HG02943 (cell line): ENCODE measurements at regions not wholly inside any gene's neighbourhood (a gene's known extent, or its start where the extent isn't known, plus 50 kb on each side); places are given as distances from the start of the nearest gene placed in this dataset.
"Not testable (repeated sequence)": the region's sequence is repeated elsewhere in the genome, so short reads cannot be mapped to it uniquely, and the experiment has no call there.

Experiments used
- ATAC-seq: cut with Tn5 transposase; IDR thresholded peaks from one replicate; pipeline ENCODE4 v1.9.1; 2021; ENCODE audit warnings: mild to moderate bottlenecking, low read depth, moderate library complexity; ENCODE audit not compliant: unreplicated experiment

DNA sequence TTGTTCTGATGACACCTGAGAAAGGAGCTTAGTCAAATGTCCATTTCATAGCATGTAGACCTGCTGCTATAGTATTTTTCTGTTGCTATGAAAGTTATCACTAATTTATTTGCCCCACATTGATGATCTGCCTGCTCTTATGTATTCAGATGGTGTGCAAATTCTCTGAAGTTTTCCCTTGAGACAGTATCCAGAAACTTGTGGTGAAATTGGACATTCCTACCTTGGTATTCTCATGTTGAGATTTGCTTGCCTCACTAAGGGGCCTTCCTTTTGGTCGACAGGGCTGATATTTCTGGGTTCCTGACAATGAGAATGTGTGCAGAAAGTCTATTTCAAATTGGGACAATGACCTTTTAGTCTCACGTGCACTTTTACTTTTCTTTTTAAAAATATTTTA, 253.2 kb upstream of the FZD8 start:
- ATAC-seq, result no peak

DNA sequence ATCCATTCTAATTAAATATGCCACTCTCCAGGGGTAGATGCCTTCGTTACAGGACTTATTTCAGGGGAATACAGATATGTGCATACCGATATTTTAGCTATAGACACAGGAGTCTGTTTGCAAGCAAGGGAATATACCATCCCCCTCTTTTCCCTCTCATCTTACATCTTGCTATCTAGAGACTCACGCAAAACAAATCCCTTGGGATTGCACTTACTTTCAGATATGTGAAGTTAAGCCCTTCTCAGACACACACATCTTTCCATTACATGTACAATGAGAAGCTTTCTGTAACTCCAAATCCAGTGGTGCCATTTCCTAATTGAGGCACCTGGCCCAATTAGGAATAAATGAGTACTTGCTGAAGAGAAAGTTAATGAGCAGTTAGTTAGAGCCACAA, 250.4 kb upstream of the FZD8 start:
- no peak for ATAC-seq

DNA sequence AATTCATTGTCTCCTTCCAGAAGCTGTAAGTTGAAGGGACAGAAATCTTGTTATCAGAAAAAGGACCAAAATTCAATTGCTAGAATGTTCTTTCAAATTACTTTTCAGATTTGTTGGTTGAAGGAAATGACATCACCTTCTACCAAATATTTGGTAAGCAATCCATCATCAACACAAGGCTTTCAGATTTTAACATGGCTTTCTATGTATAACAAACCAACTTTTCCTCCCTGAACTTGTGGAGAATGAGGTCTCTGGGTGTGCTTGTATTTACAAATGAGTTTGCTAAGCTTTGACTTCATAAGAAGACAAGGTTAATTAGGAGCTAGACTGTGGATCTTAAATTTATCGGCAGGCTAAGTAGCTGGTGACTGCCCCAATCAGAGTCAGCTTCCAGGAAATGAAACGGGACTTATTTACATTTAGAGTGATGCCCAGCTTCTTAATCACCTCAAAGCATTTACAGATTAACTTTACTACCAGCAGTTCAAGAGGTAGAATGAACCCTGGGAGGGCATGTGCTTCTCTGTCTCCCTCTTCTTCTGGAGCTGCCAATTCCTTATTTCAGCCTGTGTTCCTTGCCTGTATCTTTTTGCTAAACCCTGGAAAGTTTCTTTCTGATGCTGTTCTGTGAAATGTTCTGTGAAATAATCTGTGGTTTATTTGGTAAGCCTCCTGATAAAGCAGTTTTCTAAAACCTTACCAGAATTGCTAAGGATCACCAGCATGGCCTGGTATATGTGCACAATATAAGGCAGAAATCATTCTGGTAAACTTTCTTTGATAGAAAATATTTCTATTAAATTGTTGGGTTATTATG, 248.8 kb upstream of the FZD8 start:
- ATAC-seq, result no peak

DNA sequence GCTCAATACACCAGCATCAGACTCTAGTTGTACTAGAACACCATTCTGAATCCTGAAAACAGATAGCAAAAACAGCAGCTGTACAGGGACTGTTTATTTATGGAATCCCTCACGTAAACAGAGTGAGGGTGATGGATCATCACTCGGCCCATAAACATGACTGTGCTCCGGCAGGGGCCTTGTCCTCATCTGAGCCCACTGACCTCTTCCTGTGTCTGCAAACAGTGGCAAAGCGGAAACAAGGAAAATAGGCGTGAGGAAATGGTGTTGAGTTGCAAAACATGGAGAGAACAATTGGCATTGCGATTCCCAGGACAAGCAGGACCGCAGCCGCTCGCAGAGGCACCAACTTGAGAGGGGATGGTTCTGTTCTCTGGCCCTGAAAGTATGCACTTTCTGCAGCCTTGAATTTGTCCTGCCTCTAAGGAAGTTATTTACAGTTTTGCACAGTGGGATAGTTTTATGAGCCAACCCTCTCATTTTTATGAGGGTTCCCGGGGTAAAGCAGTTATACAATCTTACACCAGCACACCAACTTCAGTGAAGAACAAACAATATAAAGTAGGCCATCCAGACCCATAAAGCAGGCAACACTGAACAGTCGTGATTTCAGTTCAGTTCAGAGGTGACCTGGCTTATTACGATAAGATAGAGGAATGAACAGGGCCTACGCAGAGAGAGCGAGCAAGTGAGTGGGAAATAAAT, 248.0 kb upstream of the FZD8 start:
- ATAC-seq, result no peak

DNA sequence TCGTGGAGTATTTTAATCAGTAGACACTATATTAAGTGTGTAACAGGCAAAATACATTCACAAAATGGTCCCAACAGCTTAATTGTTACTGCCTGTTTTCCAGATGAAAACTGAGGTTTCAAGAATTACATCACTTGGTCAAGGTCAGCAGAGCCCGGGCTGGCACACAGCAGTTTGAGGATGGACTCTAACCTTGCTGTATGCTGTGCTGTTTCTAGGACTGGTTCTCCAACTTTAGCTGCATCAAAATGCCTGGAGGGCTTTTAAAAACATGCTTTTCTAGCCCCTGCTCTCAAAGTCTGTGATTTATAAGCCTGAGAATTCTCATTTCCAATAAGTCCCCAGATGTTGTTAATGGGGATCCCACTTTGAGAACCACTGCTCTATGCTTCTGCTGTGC, 247.1 kb upstream of the FZD8 start:
- ATAC-seq, result no peak

DNA sequence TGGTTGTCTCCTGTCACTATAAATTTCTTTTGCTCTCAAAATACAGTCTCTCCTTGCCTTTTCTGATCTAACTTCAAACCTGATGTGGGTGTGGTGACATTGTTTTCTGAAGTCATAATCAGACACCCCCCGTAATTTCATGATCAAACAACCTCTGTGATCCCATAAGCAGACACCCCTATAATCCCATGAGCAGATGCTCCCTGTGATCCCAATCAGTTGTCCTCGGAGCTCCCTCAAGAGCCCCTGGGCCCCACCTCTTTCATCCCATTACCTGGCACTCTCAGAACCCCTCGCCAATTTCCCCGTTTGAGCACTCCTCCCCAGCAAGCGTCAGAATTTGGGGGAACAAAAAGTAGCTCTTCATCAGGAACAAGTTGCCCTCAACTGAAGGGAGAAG, 246.3 kb upstream of the FZD8 start:
- ATAC-seq, result no peak

DNA sequence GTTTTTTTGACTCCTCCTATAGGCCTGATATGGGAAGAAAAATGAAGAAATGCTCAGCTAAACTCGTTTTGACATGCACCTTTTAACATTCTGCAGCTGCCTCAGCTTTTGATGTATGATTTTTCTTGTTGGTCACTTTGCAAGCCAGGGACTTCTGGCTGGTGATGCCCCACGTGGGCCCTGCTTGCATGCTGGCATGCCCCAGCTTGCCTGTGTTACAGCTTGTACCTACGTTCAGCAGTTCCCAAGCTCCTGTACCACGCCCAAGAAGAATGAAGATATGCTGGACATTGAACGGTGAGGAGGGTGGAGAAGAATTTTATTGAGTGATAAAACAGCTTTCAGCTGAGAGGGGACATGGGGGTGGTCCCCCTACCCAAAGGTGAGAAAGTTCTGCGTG, 245.6 kb upstream of the FZD8 start:
- no peak for ATAC-seq

DNA sequence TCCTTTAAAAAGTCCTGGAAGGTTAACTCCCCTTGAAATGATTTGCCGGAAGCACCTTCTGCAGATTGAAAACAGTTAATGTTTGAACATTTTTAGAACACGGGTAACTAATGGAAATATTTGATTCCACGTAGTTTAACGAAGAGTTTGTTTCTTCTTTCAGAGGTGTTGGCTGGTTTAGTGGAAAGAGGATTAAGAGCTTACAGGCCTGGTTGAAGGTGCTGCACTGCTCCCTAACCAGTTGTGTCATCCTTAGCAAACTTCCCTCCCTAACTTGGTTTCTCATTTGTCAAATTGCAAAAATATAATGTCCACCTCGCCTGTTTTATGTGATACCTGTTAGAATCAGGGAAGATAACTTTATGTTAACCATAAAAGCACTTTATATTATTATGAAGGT, 243.0 kb upstream of the FZD8 start:
- ATAC-seq, result no peak

DNA sequence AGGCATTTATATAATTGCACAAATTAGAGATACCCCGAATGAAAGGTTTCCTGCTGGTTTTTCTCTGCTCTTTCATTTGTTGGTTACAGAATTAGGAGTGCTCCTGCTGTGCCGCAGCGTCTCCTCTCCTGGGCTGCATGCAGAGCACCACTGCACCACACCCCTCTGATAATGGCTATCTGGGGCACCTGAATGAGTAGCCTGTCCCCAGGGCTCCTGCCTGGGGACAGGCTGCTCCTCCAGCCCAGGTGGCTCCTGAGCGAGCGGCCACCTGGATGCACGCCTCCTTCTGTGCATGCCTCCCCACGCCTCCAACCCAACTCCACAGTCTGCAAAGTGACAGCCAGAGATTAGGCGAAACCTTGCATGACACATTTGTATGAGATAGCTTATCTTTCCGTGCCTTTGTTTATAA, 242.6 kb upstream of the FZD8 start:
- no peak for ATAC-seq

DNA sequence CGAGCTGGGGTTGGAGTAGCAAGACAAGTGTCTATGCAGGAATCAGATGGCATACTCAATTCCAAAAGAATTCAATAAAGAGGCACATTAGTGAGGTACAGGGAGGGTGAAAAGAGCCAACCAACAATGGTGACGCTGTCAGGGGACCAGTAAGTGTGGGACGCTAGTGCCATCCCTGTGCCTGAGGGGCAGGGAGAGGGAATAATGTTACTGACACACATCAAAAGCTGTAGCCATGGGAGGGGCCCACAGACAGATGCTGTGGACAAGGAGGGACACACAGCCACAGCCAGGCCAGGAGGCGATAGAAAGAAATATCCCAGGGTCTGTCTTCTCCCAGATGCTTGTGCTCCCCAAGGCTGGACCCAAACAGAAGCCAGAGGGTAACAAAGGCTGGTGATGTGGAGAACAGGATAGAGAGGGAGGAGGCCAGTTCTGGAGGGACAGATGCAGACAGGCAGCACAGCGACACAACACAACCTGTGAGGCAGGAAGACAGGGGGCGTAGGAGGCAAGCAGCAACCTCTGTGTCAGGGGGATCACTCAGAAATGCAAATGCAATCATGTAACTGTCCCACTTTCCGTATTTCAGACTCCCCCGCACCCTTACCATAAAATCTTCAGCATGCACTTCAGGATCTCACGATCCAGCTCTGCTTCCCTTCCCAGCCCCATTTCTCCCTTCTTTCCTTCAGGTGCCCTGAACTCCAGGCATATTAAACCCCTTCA, 240.5 kb upstream of the FZD8 start:
- ATAC-seq, result no peak

DNA sequence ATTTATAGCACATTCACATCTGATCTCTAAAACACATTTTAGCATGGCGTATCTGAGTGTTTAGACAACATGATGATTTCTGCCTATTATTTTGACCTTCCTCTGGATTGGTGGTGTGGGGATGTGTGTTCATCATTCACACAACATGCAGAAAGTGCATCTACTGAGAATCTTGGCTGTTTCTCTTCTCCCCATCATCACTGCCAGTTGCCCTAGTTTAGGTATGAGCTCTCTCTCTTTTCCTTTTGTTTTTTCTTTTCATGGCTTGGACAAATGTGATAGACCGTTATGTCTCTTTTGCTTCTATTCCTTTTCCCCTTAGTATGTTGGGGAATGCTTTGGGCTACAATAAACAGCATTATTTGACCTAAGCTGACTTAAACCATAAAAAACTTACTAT, 239.2 kb upstream of the FZD8 start:
- ATAC-seq, result no peak

DNA sequence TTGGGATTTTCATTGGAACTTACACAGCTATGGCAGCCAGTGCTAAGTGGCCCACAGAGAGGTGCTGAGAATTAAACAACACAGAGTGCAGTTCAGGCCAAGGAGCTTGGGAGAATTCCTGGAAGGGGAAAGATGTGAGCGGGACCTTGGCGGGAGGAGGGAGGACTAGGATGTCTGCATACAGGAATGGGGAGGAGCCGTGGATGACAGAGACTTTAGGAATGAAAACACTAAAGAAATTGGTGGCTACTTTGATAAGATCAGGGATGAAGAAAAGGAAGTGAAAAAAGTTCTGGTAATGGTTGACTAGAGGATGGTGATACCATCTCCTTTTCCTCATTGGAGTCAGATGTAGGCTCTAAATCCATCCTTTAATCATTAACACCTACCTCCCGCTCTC, 234.2 kb upstream of the FZD8 start:
- no peak for ATAC-seq

DNA sequence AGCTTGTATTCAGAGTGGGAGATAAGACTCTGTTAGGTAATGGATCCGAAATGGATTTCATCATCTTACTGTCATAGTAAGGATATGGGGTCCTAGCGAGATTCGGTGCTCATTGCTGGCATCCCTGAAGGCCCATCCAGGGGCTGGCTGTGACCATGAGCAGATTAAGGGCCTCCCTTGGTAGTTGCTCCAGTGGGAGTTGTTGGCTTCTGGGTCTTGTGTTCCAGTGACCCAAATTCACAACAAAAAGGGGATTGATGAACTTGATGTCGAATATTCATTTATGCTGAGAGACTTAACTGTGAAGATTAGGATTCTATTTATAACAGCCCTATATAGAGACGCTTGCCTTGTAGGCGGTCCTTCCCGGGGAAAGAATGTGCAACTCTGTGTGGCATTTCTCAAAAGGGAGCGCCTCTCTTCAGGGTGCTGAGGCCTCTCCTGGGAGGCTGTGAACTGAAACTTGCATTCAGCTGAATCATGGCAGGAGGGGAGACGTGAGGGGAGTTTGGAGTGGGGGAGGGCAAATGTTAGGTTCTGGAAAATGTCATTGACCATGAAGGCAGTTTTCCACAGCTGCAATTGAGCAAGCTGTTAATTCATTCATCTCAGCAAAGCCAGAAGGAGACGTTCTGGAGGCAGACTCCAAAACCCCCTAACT, 233.1 kb upstream of the FZD8 start:
- no peak for ATAC-seq

DNA sequence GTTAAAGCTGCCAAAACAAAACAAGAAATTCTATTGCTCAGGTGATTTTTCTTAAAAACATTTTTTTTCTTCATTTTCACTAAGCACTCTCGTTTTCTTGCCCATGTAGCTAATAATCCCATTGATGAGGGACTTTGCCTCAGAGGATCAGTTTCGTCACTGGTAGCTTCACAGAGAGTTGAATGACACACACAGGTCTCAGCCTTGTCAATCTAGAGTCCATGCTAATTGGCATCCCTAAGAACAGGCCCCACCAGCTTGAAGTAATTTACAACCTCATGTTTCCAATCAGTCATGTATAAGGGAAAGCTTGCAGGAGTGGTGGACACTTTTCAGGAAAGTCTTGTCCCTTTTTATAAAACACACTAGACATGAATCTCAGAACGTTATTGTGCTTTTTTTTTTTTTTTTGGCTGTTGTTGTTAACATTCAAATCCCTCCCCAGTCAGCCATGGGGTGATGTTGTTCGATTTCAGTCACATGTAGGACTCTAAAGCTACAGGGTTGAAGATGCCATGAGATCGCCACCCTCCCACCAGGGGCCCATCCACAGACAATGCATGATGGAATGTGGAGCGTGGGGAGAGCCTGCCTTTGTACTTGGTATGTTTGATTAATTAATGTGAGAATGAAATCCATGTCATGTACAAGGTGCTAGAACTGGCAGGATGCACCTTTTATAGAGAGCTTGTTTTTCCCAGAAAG, 232.4 kb upstream of the FZD8 start:
- no peak for ATAC-seq

DNA sequence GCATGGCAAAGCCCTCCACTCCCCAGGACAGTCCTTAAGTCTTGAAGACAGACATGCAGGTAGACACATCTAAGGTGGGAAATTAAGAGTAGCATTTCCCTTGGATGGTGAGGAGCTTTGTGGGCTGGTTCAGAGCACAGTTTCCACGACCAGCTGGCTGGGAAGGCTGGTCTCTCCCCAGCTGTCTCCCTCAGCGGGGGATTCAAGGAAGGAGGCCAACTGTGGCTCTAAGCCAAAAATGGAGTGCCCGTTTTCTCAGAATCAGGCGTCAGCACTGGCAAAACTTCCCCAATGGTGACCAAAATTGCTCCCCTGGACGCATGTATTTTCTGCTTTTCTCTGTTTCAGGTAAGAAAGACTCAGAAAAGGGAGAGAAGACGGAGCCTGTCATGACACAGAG, 230.6 kb upstream of the FZD8 start:
- ATAC-seq, result no peak

DNA sequence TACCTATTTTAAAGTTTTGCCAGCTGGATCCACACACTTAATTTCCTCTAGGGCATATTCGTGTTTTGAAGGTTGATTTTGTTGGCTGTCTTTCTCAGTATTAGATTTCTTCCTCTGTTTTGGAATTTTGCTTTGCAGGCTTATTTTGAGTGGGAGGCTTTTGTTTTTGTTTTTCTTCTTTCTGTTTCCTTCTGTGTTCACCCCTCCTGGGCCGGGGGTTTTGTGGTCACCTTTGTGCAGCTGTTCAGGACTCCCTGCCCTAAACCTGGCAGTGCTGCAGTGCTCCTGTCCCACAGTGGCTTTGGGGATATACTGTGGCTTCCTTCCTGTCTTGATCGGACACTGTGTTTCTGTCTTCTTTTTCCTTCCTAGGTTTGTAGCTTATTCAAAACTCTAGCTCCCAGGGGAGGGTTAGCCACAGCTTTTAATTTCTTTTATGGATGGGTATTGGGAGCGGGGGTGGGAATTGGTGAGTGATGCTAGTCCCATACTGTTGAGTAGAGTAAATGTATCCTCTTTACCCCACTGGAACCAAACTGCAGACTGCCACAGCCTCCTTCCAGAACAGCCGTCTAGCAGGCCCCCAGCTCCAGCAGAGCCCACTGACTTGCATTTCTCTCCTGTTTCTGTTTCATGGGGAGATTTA, 228.7 kb upstream of the FZD8 start:
- ATAC-seq, result no peak

DNA sequence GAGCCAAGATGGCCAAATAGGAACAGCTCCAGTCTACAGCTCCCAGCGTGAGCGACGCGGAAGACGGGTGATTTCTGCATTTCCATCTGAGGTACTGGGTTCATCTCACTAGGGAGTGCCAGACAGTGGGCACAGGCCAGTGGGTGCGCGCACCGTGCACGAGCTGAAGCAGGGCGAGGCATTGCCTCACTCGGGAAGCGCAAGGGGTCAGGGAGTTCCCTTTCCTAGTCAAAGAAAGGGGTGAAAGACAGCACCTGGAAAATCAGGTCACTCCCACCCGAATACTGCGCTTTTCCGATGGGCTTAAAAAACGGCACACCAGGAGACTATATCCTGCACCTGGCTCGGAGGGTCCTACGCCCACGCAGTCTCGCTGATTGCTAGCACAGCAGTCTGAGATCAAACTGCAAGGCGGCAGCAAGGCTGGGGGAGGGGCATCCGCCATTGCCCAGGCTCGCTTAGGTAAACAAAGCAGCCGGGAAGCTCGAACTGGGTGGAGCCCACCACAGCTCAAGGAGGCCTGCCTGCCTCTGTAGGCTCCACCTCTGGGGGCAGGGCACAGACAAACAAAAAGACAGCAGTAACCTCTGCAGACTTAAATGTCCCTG, 216.7 kb upstream of the FZD8 start:
- ATAC-seq, result not testable (repeated sequence)

DNA sequence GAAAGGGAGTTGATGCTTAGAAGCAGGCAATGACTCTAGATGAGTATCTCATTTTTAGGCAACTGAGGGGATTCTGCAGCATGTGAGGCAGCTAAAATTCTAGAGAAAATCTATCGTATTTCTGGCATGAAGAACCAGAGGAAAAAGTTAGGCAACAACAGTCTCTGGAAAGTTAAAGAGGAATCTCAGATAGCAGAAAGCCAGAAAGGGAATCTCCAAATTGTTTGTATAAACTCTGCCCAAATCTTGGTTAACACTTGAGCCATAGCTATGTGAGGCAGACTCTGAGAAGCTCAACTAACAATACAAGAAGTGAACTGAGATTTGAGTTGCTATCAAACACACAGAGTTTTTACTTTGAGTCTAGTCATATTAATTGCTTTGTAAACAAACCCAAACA, 215.8 kb upstream of the FZD8 start:
- ATAC-seq, result no peak

DNA sequence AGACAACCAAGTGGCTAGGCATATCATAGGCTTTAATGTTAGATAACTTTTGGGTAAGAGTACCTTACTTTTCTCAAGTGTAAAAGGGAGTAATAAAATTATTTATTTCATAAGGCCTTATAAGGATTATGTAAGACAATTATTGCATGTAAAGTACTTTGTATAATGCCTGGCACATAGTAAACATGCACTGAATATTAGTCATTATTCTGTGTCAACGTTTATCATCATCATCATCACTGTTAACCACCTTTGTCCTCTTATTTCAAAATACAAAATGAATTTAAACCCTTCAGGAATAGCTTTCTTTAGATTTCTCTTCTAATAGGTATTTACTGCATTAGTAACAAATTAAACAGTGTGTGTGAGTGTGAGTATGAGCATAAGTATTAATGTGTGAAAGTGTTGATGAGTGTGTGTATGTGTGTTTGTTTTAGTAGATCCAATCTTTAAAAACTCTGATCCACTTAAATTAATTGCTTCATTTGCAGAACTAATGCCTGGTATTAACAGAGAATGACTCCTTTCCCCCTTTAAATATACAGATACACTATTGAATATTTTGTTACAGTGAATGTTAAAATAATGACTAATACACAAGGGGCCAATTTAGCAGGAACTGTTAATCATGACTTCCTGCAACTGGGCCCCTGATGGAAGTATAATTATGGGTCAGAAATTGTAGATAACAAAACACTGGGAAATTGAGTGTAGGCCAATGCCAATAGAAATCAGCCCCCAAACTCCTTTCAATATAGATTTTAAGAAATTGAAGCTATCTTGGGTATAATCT, 213.3 kb upstream of the FZD8 start:
- ATAC-seq, result no peak
